ENCODE measurements at regions not wholly inside any gene's neighbourhood (a gene's known extent, or its start where the extent isn't known, plus 50 kb on each side); places are given as distances from the start of the nearest gene placed in this dataset.

- TF ChIP-seq CTCF (IDR thresholded peaks at IDR 0.05) (no peak), POLR2A (IDR thresholded peaks at IDR 0.05) (no peak)
Measured at GRCh38 chr5:5981562-5981961, 396.8 kb downstream of the MED10 start.
